Epidermal melanocyte (primary cell): ENCODE measurements at regions not wholly inside any gene's neighbourhood (a gene's known extent, or its start where the extent isn't known, plus 50 kb on each side); places are given as distances from the start of the nearest gene placed in this dataset.

Experiments
- DNase-seq: peaks from one replicate; pipeline ENCODE4 v3.0.0; 2011; ENCODE audit warnings: low spot score; ENCODE audit not compliant: insufficient read length

- no peak for DNase-seq
Observed at GRCh38 chr9:10674586-10674985, 61.8 kb upstream of the PTPRD start.

- DNase-seq = no peak
Observed at GRCh38 chr9:10678010-10678409, 65.2 kb upstream of the PTPRD start.

GRCh38 chr9:10678790-10679189 is 66.0 kb upstream of the PTPRD start:
- DNase-seq = no peak

- DNase-seq = no peak
Observed at GRCh38 chr9:10686943-10687342, 74.1 kb upstream of the PTPRD start.

- DNase-seq = no peak
Observed at GRCh38 chr9:10690546-10690945, 77.7 kb upstream of the PTPRD start.

- no peak for DNase-seq
Observed at GRCh38 chr9:10697044-10697443, 84.2 kb upstream of the PTPRD start.

- no peak for DNase-seq
Observed at GRCh38 chr9:10700291-10700690, 87.5 kb upstream of the PTPRD start.

GRCh38 chr9:10700915-10701314 is 88.1 kb upstream of the PTPRD start:
- DNase-seq = no peak

GRCh38 chr9:10701906-10702305 is 89.1 kb upstream of the PTPRD start:
- no peak for DNase-seq

- no peak for DNase-seq
Observed at GRCh38 chr9:10703139-10703538, 90.3 kb upstream of the PTPRD start.

GRCh38 chr9:10704720-10705119 is 91.9 kb upstream of the PTPRD start:
- no peak for DNase-seq

- DNase-seq = no peak
Observed at GRCh38 chr9:10705383-10705782, 92.6 kb upstream of the PTPRD start.

GRCh38 chr9:10706788-10707187 is 94.0 kb upstream of the PTPRD start:
- DNase-seq = no peak

- no peak for DNase-seq
Observed at GRCh38 chr9:10721301-10721700, 108.5 kb upstream of the PTPRD start.

GRCh38 chr9:10729213-10729612 is 116.4 kb upstream of the PTPRD start:
- DNase-seq = no peak

- no peak for DNase-seq
Observed at GRCh38 chr9:10744669-10745068, 131.9 kb upstream of the PTPRD start.

GRCh38 chr9:10753474-10753873 is 140.7 kb upstream of the PTPRD start:
- DNase-seq = no peak

- no peak for DNase-seq
Observed at GRCh38 chr9:10764481-10764880, 151.7 kb upstream of the PTPRD start.

- DNase-seq = no peak
Observed at GRCh38 chr9:10773136-10773535, 160.3 kb upstream of the PTPRD start.

- DNase-seq = no peak
Observed at GRCh38 chr9:10774051-10774450, 161.2 kb upstream of the PTPRD start.

- no peak for DNase-seq
Observed at GRCh38 chr9:10785255-10785654, 172.5 kb upstream of the PTPRD start.

- no peak for DNase-seq
Observed at GRCh38 chr9:10793306-10793705, 180.5 kb upstream of the PTPRD start.

GRCh38 chr9:10804486-10804885 is 191.7 kb upstream of the PTPRD start:
- no peak for DNase-seq

- no peak for DNase-seq
Observed at GRCh38 chr9:10806868-10807267, 194.1 kb upstream of the PTPRD start.
